H1 (cell line): ENCODE measurements at regions not wholly inside any gene's neighbourhood (a gene's known extent, or its start where the extent isn't known, plus 50 kb on each side); places are given as distances from the start of the nearest gene placed in this dataset.

Experiments
- CTCF ChIA-PET: fragments of 300-600 bp; sonication (Branson Sonifier 250); formaldehyde crosslinking; loops from one replicate; lab custom pipeline; 2021; ENCODE audit not compliant: partially characterized antibody; lab: Charles Lee
- POLR2A ChIA-PET: fragments of 300-600 bp; sonication (Branson Sonifier 250); formaldehyde crosslinking; loops from one replicate; lab custom pipeline; 2021; ENCODE audit warnings: inconsistent platforms; ENCODE audit not compliant: partially characterized antibody; lab: Charles Lee
- DNase-seq, 2 experiments: peaks; one replicate each; pipeline versions ENCODE4 v3.0.0 to v3.0.0-alpha.2; 2010 to 2022; ENCODE audit warnings: low spot score in 2 of 2, low read depth in 1 of 2, mixed read lengths in 1 of 2
- FAIRE-seq: peaks from 2 replicates; lab custom pipeline; 2011; peaks lifted over from hg19 to GRCh38; lab: Jason Lieb, UNC
- H2AFZ ChIP-seq: 2 replicates; pipeline ENCODE4 v1.8.1; 2012; ENCODE audit warnings: low read length, inconsistent platforms
- H2AK5ac ChIP-seq: 2 replicates; pipeline ENCODE4 v1.6.1; 2013; ENCODE audit warnings: low read depth, low read length
- H2BK120ac ChIP-seq: replicated peaks from 2 replicates; pipeline ENCODE3; 2013; ENCODE audit warnings: low read depth, low read length, inconsistent platforms
- H2BK12ac ChIP-seq: 2 replicates; pipeline ENCODE4 v1.6.1; 2013; ENCODE audit warnings: low read depth, low read length
- H2BK15ac ChIP-seq: 2 replicates; pipeline ENCODE4 v1.6.1; 2013; ENCODE audit warnings: low read length
- H2BK20ac ChIP-seq: 2 replicates; pipeline ENCODE4 v1.6.1; 2013; ENCODE audit warnings: low read length
- H2BK5ac ChIP-seq: 2 replicates; pipeline ENCODE4 v1.6.1; 2013; ENCODE audit warnings: low read depth, low read length
- H3K14ac ChIP-seq: 2 replicates; pipeline ENCODE4 v1.6.1; 2013; ENCODE audit warnings: inconsistent platforms; ENCODE audit not compliant: insufficient read length
- H3K18ac ChIP-seq: 2 replicates; pipeline ENCODE4 v1.6.1; 2013; ENCODE audit warnings: low read length; ENCODE audit errors: extremely low read depth
- H3K23ac ChIP-seq: 2 replicates; pipeline ENCODE4 v1.6.1; 2013; ENCODE audit warnings: inconsistent platforms; ENCODE audit not compliant: insufficient read length
- H3K23me2 ChIP-seq: 2 replicates; pipeline ENCODE4 v1.6.1; 2013; ENCODE audit warnings: low read depth, low read length
- H3K27ac ChIP-seq: 2 replicates; pipeline ENCODE4 v1.6.1; 2011; ENCODE audit warnings: low read depth, low read length, inconsistent platforms
- H3K27me3 ChIP-seq, 4 experiments: replicated peaks in 1 of 4; 1 replicate in 1 of 4; 2 replicates in 3 of 4; pipeline versions ENCODE4 v1.6.1 to v1.8.1; 2011 to 2013; ENCODE audit warnings: low read length in 3 of 4, mild to moderate bottlenecking in 3 of 4, inconsistent platforms in 2 of 4, mixed read lengths in 2 of 4, moderate library complexity in 1 of 4; ENCODE audit not compliant: control insufficient read depth in 3 of 4, insufficient read depth in 3 of 4; ENCODE audit errors: extremely low read depth in 1 of 4
- H3K36me3 ChIP-seq, 4 experiments: 2 replicates each; pipeline versions ENCODE4 v1.6.1 to v1.8.1; 2011 to 2013; ENCODE audit warnings: mild to moderate bottlenecking in 4 of 4, low read length in 3 of 4, moderate library complexity in 2 of 4, control low read depth in 1 of 4, inconsistent platforms in 1 of 4; ENCODE audit not compliant: insufficient read depth in 4 of 4, control insufficient read depth in 2 of 4
- H3K4ac ChIP-seq: replicated peaks from 2 replicates; pipeline ENCODE3; 2013; ENCODE audit warnings: low read length, low read depth, mixed read lengths, inconsistent platforms; ENCODE audit not compliant: insufficient read length
- H3K4me1 ChIP-seq, 4 experiments: replicated peaks in 1 of 4; 1 replicate in 1 of 4; 2 replicates in 3 of 4; pipeline versions ENCODE4 v1.6.1 to v1.8.1; 2011 to 2013; ENCODE audit warnings: low read length in 3 of 4, inconsistent platforms in 2 of 4, mixed read lengths in 1 of 4; ENCODE audit not compliant: insufficient read depth in 4 of 4, control insufficient read depth in 3 of 4
- H3K4me2 ChIP-seq, 2 experiments: 2 replicates each; pipeline versions ENCODE4 v1.6.1 to v1.8.1; 2011 to 2013; ENCODE audit warnings: low read depth in 2 of 2, low read length in 2 of 2, control low read depth in 1 of 2, inconsistent platforms in 1 of 2, mild to moderate bottlenecking in 1 of 2; ENCODE audit not compliant: insufficient read depth in 1 of 2
- H3K4me3 ChIP-seq, 4 experiments: fragments of 200-600, 300-600 bp in 1 of 4; sonication (generic), shearing (Covaris generic), sonication (Bioruptor Twin) in 1 of 4; 2 replicates each; pipeline versions ENCODE4 v1.5.1 to v1.8.1; 2011 to 2016; ENCODE audit warnings: low read length in 4 of 4, low read depth in 3 of 4, control low read depth in 2 of 4, inconsistent platforms in 2 of 4, mild to moderate bottlenecking in 2 of 4, mixed read lengths in 1 of 4, moderate library complexity in 1 of 4; ENCODE audit not compliant: insufficient read depth in 2 of 4; ENCODE audit errors: extremely low read depth in 1 of 4
- H3K56ac ChIP-seq: replicated peaks from 2 replicates; pipeline ENCODE3; 2013; ENCODE audit warnings: low read depth, mild to moderate bottlenecking, mixed read lengths, low read length, inconsistent platforms; ENCODE audit not compliant: insufficient read length
- H3K79me1 ChIP-seq: 2 replicates; pipeline ENCODE4 v1.6.1; 2013; ENCODE audit warnings: low read depth, low read length, control low read depth
- H3K79me2 ChIP-seq, 2 experiments: 2 replicates each; pipeline versions ENCODE4 v1.6.1 to v1.8.1; 2012 to 2013; ENCODE audit warnings: low read length in 2 of 2, mild to moderate bottlenecking in 2 of 2, inconsistent platforms in 1 of 2; ENCODE audit not compliant: insufficient read depth in 2 of 2, control insufficient read depth in 1 of 2
- H3K9ac ChIP-seq, 4 experiments: replicated peaks in 1 of 4; 1 replicate in 1 of 4; 2 replicates in 3 of 4; pipeline versions ENCODE4 v1.6.1 to v1.8.1; 2011 to 2013; ENCODE audit warnings: low read depth in 3 of 4, low read length in 3 of 4, control low read depth in 2 of 4, mild to moderate bottlenecking in 2 of 4, moderate library complexity in 2 of 4, inconsistent platforms in 1 of 4; ENCODE audit errors: extremely low read depth in 1 of 4
- H3K9me3 ChIP-seq, 2 experiments: 2 replicates each; pipeline versions ENCODE4 v1.6.1 to v1.8.1; 2012 to 2013; ENCODE audit warnings: mild to moderate bottlenecking in 2 of 2, moderate library complexity in 2 of 2, control low read depth in 1 of 2, inconsistent platforms in 1 of 2, low read depth in 1 of 2, low read length in 1 of 2, mixed read lengths in 1 of 2; ENCODE audit not compliant: insufficient read depth in 2 of 2
- H4K20me1 ChIP-seq, 2 experiments: replicated peaks in 1 of 2; 2 replicates each; pipeline versions ENCODE3 to v1.8.1; 2011 to 2013; ENCODE audit warnings: inconsistent platforms in 2 of 2, low read length in 2 of 2, mild to moderate bottlenecking in 1 of 2; ENCODE audit not compliant: insufficient read depth in 2 of 2, control insufficient read depth in 1 of 2
- H4K5ac ChIP-seq: 2 replicates; pipeline ENCODE4 v1.6.1; 2013; ENCODE audit warnings: low read length, low read depth, mixed read lengths, inconsistent platforms; ENCODE audit not compliant: insufficient read length
- H4K8ac ChIP-seq: 2 replicates; pipeline ENCODE4 v1.8.0; 2013; ENCODE audit warnings: mild to moderate bottlenecking, moderate library complexity, low read length, inconsistent platforms; ENCODE audit not compliant: insufficient read depth; ENCODE audit errors: extremely low read depth
- H4K91ac ChIP-seq: replicated peaks from 2 replicates; pipeline ENCODE3; 2013; ENCODE audit warnings: low read length, mixed read lengths, inconsistent platforms; ENCODE audit not compliant: insufficient read length
- ATF3 ChIP-seq: IDR thresholded peaks from 2 replicates; pipeline ENCODE4 v1.6.1; 2011; ENCODE audit warnings: low read depth, mild to moderate bottlenecking, low read length; ENCODE audit not compliant: insufficient read depth
- BACH1 ChIP-seq: IDR thresholded peaks from 2 replicates; pipeline ENCODE4 v1.6.1; 2012; ENCODE audit warnings: low read length, improper control_type of control experiment
- BRCA1 ChIP-seq: IDR thresholded peaks from 2 replicates; pipeline ENCODE4 v1.6.1; 2012; ENCODE audit warnings: low read depth, low read length, improper control_type of control experiment
- E2F6 ChIP-seq: IDR thresholded peaks from 2 replicates; pipeline ENCODE4 v1.6.1; 2012; ENCODE audit warnings: inconsistent platforms
- GABPA ChIP-seq: IDR thresholded peaks from 2 replicates; pipeline ENCODE4 v1.6.1; 2011; ENCODE audit warnings: mild to moderate bottlenecking, low read length, moderate library complexity, borderline replicate concordance; ENCODE audit not compliant: insufficient read depth
- GTF2F1 ChIP-seq: IDR thresholded peaks from 2 replicates; pipeline ENCODE4 v1.6.1; 2012; ENCODE audit warnings: low read depth, low read length, improper control_type of control experiment, borderline replicate concordance
- JUND ChIP-seq: IDR thresholded peaks from 2 replicates; pipeline ENCODE4 v1.6.1; 2011; ENCODE audit warnings: mild to moderate bottlenecking, improper control_type of control experiment, low read length
- POLR2A ChIP-seq, 2 experiments: IDR thresholded peaks; 1 replicate in 1 of 2; 2 replicates in 1 of 2; pipeline ENCODE4 v1.6.1; 2011; ENCODE audit warnings: low read depth in 2 of 2, low read length in 2 of 2, mild to moderate bottlenecking in 2 of 2; ENCODE audit errors: control extremely low read depth in 1 of 2
- RFX5 ChIP-seq: IDR thresholded peaks from 2 replicates; pipeline ENCODE4 v1.6.1; 2011; ENCODE audit warnings: low read depth, low read length, improper control_type of control experiment, borderline replicate concordance
- SAP30 ChIP-seq: fragments of 300-600 bp; sonication (generic); IDR thresholded peaks from 2 replicates; pipeline ENCODE4 v1.7.1; 2012; ENCODE audit warnings: low read length, moderate library complexity, mild to moderate bottlenecking, inconsistent platforms; ENCODE audit not compliant: insufficient read depth, insufficient replicate concordance
- SIN3A ChIP-seq, 2 experiments: IDR thresholded peaks in 1 of 2; conservative IDR thresholded peaks in 1 of 2; 2 replicates each; pipeline ENCODE4 v1.6.1; 2011 to 2012; ENCODE audit warnings: low read length in 2 of 2, improper control_type of control experiment in 1 of 2, low read depth in 1 of 2, mild to moderate bottlenecking in 1 of 2
- SUZ12 ChIP-seq: fragments of 200-600 bp; sonication (generic); IDR thresholded peaks from 2 replicates; pipeline ENCODE4 v1.6.1; 2012; ENCODE audit warnings: mild to moderate bottlenecking, inconsistent platforms, low read length, moderate library complexity, mixed read lengths
- TAF7 ChIP-seq: optimal IDR thresholded peaks from 2 replicates; pipeline ENCODE3; 2011; ENCODE audit warnings: low read depth, mild to moderate bottlenecking, inconsistent platforms, low read length, moderate library complexity, borderline replicate concordance
- TEAD4 ChIP-seq: IDR thresholded peaks from 2 replicates; pipeline ENCODE4 v1.6.1; 2012; ENCODE audit warnings: low read depth, low read length, inconsistent platforms, mixed read lengths
- WGBS, 2 experiments: shearing (Covaris generic) in 1 of 2; methylation state at CpG; one replicate each; pipeline versions ENCODE4 v1.1.6 to v1.1.7; 2013 to 2015; ENCODE audit warnings: low lambda C conversion rate in 2 of 2, mixed read lengths in 2 of 2, inconsistent platforms in 1 of 2, low coverage in 1 of 2, missing lambda C conversion rate in 1 of 2; ENCODE audit not compliant: insufficient replicate concordance in 2 of 2, insufficient coverage in 1 of 2, insufficient read length in 1 of 2; ENCODE audit errors: extremely low coverage in 1 of 2, missing lambda C conversion rate in 1 of 2; 5-methylcytosine and 5-hydroxymethylcytosine counted together

- Histone ChIP-seq H4K91ac (no peak overlapping the region), H3K9me3 (no peaks in the 10 kb centered on the region), H3K23me2 (no peaks in the 10 kb centered on the region), H3K4me3 (no peak overlapping the region), H3K4me1 (no peaks in the 10 kb centered on the region), H3K14ac (no peak overlapping the region), H4K20me1 (no peaks in the 10 kb centered on the region), H3K36me3 (no peaks in the 10 kb centered on the region), H2AK5ac (no peak overlapping the region), H2BK20ac (no peak overlapping the region), H2BK15ac (no peak overlapping the region), H3K79me1 (no peaks in the 10 kb centered on the region), H3K27ac (no peak overlapping the region), H3K23ac (no peak overlapping the region), H2AFZ (no peak overlapping the region), H3K27me3 (no peaks in the 10 kb centered on the region), H4K5ac (no peak overlapping the region), H3K56ac (no peak overlapping the region), H3K4me2 (no peak overlapping the region), H3K9ac (no peak overlapping the region), H4K8ac (no peak overlapping the region), H2BK5ac (no peak overlapping the region), H3K79me2 (no peaks in the 10 kb centered on the region), H3K18ac (no peak overlapping the region), H3K4ac (no peak overlapping the region), H2BK120ac (no peak overlapping the region), H2BK12ac (no peak overlapping the region)
- FAIRE-seq (no peak), DNase-seq (no peak)
- ChIA-PET CTCF (no interaction called here), POLR2A (no interaction called here)
- TF ChIP-seq TEAD4 (no peak), E2F6 (no peak), GTF2F1 (no peak), SIN3A (conservative IDR thresholded peaks at IDR 0.05 in 1 of 2, IDR thresholded peaks at IDR 0.05 in 1 of 2; ENCODE audit: low read depth in 1 of 2, low read length in 2 of 2) (no peak), BRCA1 (no peak), ATF3 (no peak), JUND (no peak), SUZ12 (no peak), SAP30 (no peak), TAF7 (no peak), POLR2A (IDR thresholded peaks at IDR 0.05; ENCODE audit: control extremely low read depth in 1 of 2, low read depth in 2 of 2, low read length in 2 of 2) (no peak), BACH1 (no peak), RFX5 (no peak), GABPA (no peak)
- 88% methylated on average over 1 of the region's 1 CpG; no CpG with 5 or more reads in 1 of the 2 experiments for WGBS, 2 experiments
These were observed 278.5 kb upstream of the CCDC179 start for GRCh38 chr11:23138761-23139160.
